LNCaP clone FGC (cell line): ENCODE measurements at regions not wholly inside any gene's neighbourhood (a gene's known extent, or its start where the extent isn't known, plus 50 kb on each side); places are given as distances from the start of the nearest gene placed in this dataset.
A peak's percentile ranks its signal among the peaks of the same experiment; 100 is the strongest.

Experiments used
- DNase-seq: peaks from one replicate; pipeline ENCODE4 v3.0.0-alpha.2; 2011; ENCODE audit warnings: low read depth
- H3K4me3 ChIP-seq: 2 replicates; pipeline ENCODE4 v1.5.1; 2011; ENCODE audit warnings: mild to moderate bottlenecking, low read depth, low read length, control low read depth
- TF ChIP-seq, protein P1 (sequence below): IDR thresholded peaks from 2 replicates; pipeline ENCODE4 v1.5.1; 2012; ENCODE audit warnings: mild to moderate bottlenecking; ENCODE audit not compliant: control insufficient read depth, insufficient read depth; ENCODE audit errors: extremely low read depth

DNA sequence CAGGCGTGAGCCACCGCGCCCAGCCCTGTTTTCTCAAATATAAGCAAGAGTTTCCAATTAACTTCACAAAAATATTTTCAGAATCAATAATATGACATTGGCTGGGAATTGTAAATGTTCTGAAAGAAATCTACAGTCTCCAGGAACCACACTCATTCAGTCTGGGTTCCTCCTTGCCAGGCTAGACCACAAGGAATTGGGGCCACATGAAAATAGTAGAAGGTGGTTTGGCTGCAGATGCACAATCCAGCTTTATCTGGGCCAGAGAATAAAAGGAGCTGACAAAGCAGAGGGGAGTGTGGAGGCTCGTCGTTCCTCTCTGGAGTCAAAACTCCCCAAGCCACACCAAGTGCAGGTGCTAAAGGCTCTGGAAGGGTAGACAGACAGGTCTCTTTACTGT lies 92.0 kb upstream of the OSMR start:
- no peak overlapping the region for H3K4me3 ChIP-seq
- DNase-seq: no peak
- TF ChIP-seq, protein P1, sequence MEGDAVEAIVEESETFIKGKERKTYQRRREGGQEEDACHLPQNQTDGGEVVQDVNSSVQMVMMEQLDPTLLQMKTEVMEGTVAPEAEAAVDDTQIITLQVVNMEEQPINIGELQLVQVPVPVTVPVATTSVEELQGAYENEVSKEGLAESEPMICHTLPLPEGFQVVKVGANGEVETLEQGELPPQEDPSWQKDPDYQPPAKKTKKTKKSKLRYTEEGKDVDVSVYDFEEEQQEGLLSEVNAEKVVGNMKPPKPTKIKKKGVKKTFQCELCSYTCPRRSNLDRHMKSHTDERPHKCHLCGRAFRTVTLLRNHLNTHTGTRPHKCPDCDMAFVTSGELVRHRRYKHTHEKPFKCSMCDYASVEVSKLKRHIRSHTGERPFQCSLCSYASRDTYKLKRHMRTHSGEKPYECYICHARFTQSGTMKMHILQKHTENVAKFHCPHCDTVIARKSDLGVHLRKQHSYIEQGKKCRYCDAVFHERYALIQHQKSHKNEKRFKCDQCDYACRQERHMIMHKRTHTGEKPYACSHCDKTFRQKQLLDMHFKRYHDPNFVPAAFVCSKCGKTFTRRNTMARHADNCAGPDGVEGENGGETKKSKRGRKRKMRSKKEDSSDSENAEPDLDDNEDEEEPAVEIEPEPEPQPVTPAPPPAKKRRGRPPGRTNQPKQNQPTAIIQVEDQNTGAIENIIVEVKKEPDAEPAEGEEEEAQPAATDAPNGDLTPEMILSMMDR: no peak

DNA sequence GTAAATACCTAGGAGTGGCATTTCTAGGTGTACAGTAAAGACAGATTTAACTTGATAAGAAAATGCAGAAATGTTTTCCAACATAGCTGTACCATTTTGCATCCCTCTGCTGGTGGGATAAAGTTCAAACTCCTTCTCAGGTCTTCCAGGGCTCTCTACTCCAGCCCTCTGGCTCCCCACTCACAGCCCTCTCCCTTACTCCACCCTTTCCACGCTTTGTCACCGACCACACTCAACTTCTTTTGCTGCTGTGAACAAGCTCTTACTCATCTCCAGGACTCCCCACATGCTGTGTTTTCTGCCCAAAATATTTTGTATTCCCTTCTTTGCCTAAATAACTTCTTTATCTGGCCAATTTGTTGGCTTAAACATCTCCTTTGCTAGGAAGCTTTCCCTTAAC lies 90.6 kb upstream of the OSMR start:
- H3K4me3 ChIP-seq: no peak overlapping the region
- no peak for DNase-seq
- TF ChIP-seq, protein P1: no peak

DNA sequence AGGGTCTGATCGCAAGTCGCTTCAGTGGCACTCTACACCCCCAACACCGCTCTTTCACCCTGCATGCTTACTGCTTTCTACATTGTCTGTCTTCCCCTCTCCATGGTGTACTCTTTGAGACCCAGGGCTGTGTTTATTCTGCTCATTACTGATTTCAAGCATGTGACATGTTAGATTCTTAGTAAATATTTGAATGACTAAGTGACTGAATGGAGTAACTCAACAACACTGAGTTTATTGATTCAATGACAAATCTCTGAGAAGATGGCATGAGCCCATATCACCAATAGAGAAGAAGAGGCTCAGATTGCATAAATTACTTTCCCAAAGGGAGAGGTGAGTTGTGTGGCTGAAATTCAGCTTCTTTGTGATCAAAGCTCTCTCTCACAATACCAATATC lies 89.7 kb upstream of the OSMR start:
- TF ChIP-seq, protein P1: no peak
- DNase-seq: no peak

DNA sequence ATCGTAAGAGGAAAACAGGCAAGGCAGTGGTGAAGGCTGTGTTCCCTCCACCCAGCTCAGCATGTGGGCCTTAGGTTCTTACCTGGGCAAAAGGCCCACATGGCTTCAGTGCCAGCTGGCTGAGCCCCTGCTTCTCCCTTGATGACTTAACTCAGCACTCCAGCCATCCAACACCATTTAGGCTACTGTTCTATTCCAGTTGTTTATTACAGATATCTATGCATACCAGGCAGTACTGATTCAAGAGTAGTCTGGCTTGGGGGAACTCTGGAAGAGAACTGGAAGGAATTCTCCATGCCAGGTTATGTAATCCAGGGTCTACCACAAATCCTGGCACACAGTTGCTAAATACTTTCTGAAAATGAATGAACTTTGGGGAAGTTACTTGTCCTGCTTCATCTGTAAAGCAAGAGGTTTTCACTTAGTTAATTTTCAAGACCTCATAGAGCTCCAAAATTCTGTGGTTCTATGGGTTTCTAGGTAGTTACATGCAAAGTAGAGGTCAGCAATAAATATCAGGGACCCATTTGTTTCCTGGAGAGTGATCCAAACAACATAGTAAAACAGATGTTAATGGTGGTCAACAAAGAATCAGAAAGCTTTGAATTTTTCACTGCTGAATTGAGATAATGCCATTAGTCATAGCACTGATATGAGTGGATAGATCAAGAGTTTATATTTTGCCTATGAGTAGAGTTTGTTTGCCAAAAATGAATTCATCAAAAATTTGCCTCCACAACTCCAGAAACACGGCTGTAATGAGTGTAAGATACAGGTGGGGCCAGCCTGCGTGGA lies 88.2 kb upstream of the OSMR start:
- TF ChIP-seq, protein P1: no peak
- DNase-seq: peak; percentile 35
- H3K4me3 ChIP-seq: no peak overlapping the region

More for the DNA sequence above, 89.7 kb upstream of the OSMR start:
- H3K4me3 ChIP-seq: no peak overlapping the region

DNA sequence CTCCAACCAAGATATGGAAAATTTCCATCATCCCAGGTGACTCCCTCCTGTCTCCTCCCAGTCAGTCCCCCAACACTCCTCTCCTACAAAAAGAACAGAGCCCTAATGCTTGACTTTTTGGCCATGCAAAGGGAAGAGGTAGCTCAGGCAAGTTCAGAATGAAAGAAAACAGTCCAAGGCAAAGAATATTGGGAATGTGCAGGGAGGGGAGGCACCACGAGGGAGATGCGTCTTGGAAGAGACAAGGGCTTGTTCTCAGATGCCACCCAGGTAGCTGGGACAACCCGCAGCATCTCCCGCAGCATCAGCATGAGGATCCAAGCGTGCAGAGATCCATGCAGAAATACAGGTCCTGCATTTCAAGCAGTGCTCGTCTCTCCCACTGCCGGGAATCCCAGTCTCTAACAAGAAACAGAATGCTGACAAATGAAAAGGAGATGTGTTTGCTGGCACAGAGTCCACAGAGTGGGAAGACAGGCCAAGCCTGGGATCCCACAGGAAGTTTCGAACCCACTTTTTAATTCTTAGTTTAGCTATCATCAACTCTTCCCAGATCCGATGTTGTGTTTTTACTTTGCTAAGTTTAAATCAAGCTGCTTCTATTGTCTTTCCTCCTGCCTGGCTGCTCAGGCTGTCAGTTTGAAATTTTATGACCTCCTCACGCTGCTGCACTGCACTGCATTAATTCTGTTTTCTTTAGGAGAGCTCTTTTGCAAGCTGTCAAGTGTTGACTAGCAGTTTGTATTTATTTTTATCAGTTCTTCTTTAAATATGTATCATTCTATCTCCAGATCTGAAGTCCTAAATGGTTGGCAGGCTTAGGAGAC lies 86.8 kb upstream of the OSMR start:
- TF ChIP-seq, protein P1: no peak
- DNase-seq: no peak

DNA sequence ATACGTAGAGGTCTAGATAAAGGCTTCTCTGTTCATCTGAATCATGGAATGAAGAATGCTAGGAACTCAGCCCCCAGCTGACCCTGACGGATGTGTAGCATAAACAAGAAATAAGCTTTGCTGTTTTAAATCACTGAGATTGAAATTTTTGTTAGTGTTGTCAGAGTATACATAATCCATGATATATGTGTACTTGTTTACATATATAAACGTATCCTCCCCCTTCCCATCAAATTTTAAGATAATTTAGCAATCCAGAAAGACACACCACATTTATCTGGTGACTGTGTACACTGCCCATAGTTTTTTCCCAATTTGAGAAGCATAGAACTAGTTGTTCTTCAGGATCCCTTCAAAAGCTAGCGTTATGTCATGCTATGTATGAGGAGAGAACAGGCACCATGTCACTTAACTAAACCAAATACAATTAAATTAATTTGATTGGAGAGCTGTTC lies 80.8 kb upstream of the OSMR start:
- no peak for DNase-seq
- TF ChIP-seq, protein P1: no peak
- H3K4me3 ChIP-seq: no peak overlapping the region

More for the DNA sequence above, 86.8 kb upstream of the OSMR start:
- H3K4me3 ChIP-seq: no peak overlapping the region
